Peyer's patch (tissue), 4 donors: ENCODE measurements at regions not wholly inside any gene's neighbourhood (a gene's known extent, or its start where the extent isn't known, plus 50 kb on each side); places are given as distances from the start of the nearest gene placed in this dataset.

Experiments
- POLR2A ChIP-seq, 2 donors: fragments of 450-650 bp; IDR thresholded peaks; one replicate each; pipeline ENCODE4 v1.5.1; 2017; ENCODE audit warnings: antibody characterized with exemption in 2 of 2, mild to moderate bottlenecking in 2 of 2, moderate library complexity in 2 of 2
- TF ChIP-seq, protein P1 (sequence below), 6 experiments: fragments of 450-650 bp in 4 of 6; fragments of 200-600 bp in 2 of 6; sonication (generic) in 1 of 6; IDR thresholded peaks; one replicate each; pipeline ENCODE4 v1.5.1; 2017 to 2019; ENCODE audit warnings: antibody characterized with exemption in 6 of 6, mild to moderate bottlenecking in 3 of 6, moderate library complexity in 1 of 6

DNA sequence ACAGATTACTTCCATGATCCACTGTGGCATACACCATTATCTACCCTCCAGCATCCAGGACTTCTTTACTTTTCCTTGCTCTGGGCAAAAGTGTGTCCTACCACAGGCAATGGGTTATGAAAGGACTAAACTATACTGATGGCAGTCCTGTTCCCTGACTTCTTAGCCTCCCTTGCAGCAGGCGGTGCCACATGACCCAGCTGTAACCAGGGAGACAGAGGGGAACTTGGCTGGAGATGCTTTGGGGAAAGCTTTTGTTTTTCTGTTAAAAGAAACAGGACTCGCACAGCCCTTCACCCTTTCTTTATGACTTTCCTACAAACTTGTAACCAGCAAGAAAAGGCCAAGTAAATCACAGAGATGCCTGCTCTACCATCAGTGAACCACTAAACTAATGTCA lies 394.4 kb downstream of the PCNX1 start:
- TF ChIP-seq POLR2A (IDR thresholded peaks at IDR 0.05), result no peak
- TF ChIP-seq, protein P1, sequence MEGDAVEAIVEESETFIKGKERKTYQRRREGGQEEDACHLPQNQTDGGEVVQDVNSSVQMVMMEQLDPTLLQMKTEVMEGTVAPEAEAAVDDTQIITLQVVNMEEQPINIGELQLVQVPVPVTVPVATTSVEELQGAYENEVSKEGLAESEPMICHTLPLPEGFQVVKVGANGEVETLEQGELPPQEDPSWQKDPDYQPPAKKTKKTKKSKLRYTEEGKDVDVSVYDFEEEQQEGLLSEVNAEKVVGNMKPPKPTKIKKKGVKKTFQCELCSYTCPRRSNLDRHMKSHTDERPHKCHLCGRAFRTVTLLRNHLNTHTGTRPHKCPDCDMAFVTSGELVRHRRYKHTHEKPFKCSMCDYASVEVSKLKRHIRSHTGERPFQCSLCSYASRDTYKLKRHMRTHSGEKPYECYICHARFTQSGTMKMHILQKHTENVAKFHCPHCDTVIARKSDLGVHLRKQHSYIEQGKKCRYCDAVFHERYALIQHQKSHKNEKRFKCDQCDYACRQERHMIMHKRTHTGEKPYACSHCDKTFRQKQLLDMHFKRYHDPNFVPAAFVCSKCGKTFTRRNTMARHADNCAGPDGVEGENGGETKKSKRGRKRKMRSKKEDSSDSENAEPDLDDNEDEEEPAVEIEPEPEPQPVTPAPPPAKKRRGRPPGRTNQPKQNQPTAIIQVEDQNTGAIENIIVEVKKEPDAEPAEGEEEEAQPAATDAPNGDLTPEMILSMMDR (IDR thresholded peaks at IDR 0.05), result no peak
